ENCODE measurements at regions not wholly inside any gene's neighbourhood (a gene's known extent, or its start where the extent isn't known, plus 50 kb on each side); places are given as distances from the start of the nearest gene placed in this dataset.

DNA sequence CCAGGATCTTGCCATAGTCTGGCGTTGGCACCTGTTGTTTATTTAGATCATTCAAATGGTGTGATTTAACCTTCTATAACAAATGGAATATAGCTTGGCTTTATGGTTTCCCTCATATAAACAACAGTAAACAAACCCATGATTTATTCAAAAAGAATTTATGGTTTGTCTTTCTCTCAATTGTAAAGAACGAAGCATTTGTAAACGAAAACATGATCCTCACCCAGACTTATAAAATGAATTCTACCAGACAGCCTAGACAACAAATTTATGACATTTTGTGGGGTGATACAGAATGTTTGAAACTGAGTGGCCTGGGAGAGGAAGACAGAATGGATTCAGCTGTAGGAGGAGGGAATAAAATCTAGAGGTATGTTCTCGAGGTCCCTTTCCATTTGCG is 66.1 kb upstream of the PTGFR start:
- TF ChIP-seq POLR2AphosphoS5 (IDR thresholded peaks at IDR 0.05) (no peak), CTCF (IDR thresholded peaks at IDR 0.05) (no peak)
